ENCODE measurements at regions not wholly inside any gene's neighbourhood (a gene's known extent, or its start where the extent isn't known, plus 50 kb on each side); places are given as distances from the start of the nearest gene placed in this dataset.

- intact Hi-C loops (cut with micrococcal nuclease) = no loop called here
- no peak for DNase-seq
- POLR2A ChIA-PET = no interaction called here
These were observed 55.9 kb upstream of the DIO3 start for GRCh38 chr14:101505236-101505970.

GRCh38 chr14:101506211-101506925 is 54.9 kb upstream of the DIO3 start:
- no peaks in the 10 kb centered on the region for H3K36me3 Mint-ChIP-seq (ENCODE audit: low read depth)
- intact Hi-C loops (cut with micrococcal nuclease) = no loop called here
- ChIA-PET CTCF (no interaction called here), POLR2A (no interaction called here)
- H3K9me3 Mint-ChIP-seq = no peaks in the 10 kb centered on the region
- no peak overlapping the region for H3K27ac Mint-ChIP-seq
- no peaks in the 10 kb centered on the region for H3K4me1 Mint-ChIP-seq (ENCODE audit: low read depth)
- ATAC-seq (no peak), DNase-seq (no peak)
- no peak overlapping the region for H3K4me3 Mint-ChIP-seq
- H3K27me3 Mint-ChIP-seq = no peaks in the 10 kb centered on the region
- no peak for TF ChIP-seq CTCF (IDR thresholded peaks at IDR 0.05)

More at GRCh38 chr14:101505236-101505970, 55.9 kb upstream of the DIO3 start:
- no peak for ATAC-seq
- no peaks in the 10 kb centered on the region for H3K27me3 Mint-ChIP-seq
- CTCF ChIA-PET = no interaction called here
- H3K4me3 Mint-ChIP-seq = no peak overlapping the region
- no peaks in the 10 kb centered on the region for H3K9me3 Mint-ChIP-seq
- H3K4me1 Mint-ChIP-seq (ENCODE audit: low read depth) = no peaks in the 10 kb centered on the region
- TF ChIP-seq CTCF (IDR thresholded peaks at IDR 0.05) = no peak
- H3K36me3 Mint-ChIP-seq (ENCODE audit: low read depth) = no peaks in the 10 kb centered on the region
- H3K27ac Mint-ChIP-seq = no peak overlapping the region

GRCh38 chr14:101506926-101507835 is 54.1 kb upstream of the DIO3 start:
- H3K36me3 Mint-ChIP-seq (ENCODE audit: low read depth) = no peaks in the 10 kb centered on the region
- DNase-seq (no peak), ATAC-seq (no peak)
- CTCF ChIA-PET = no interaction called here
- H3K27me3 Mint-ChIP-seq = no peaks in the 10 kb centered on the region
- H3K27ac Mint-ChIP-seq = no peak overlapping the region
- POLR2A ChIA-PET = interaction anchor here (0.6 kb wide), 1 partner anchor 136 kb away, joined by 3 read pairs; no protein-coding TSS in a partner anchor
- no peaks in the 10 kb centered on the region for H3K4me1 Mint-ChIP-seq (ENCODE audit: low read depth)
- no peak for TF ChIP-seq CTCF (IDR thresholded peaks at IDR 0.05)
- H3K9me3 Mint-ChIP-seq = no peaks in the 10 kb centered on the region
- intact Hi-C loops (cut with micrococcal nuclease) = no loop called here
- H3K4me3 Mint-ChIP-seq = no peak overlapping the region

DNA sequence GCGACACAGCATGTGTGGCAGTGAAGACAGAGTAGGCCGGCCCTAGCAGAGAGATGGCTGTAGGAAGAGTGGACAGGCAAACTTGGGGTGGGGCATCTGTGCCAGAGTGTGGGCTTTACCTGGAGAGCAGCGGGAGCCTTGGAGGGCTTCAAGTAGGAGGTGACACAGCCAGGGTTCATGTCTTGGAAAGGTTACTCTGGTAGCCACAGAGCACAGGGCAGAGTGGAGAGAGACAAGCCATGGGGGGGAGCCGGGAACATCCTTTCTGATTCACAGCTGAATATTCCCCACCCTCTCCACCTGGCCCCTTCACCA is 53.5 kb upstream of the DIO3 start:
- Mint-ChIP-seq H3K4me1 (ENCODE audit: low read depth) (no peaks in the 10 kb centered on the region), H3K36me3 (ENCODE audit: low read depth) (no peaks in the 10 kb centered on the region), H3K27me3 (no peaks in the 10 kb centered on the region), H3K9me3 (no peaks in the 10 kb centered on the region), H3K27ac (no peak overlapping the region), H3K4me3 (no peak overlapping the region)
- no peak for DNase-seq
- ChIA-PET POLR2A (interaction anchor here (0.6 kb wide), 1 partner anchor 135 kb away, joined by 3 read pairs; no protein-coding TSS in a partner anchor), CTCF (no interaction called here)
- no peak for ATAC-seq
- intact Hi-C loops (cut with micrococcal nuclease) = no loop called here
- TF ChIP-seq CTCF (IDR thresholded peaks at IDR 0.05) = no peak
